GM21825 (cell line): ENCODE measurements at regions not wholly inside any gene's neighbourhood (a gene's known extent, or its start where the extent isn't known, plus 50 kb on each side); places are given as distances from the start of the nearest gene placed in this dataset.
A peak's percentile ranks its signal among the peaks of the same experiment; 100 is the strongest.

Experiments used
- ATAC-seq: cut with Tn5 transposase; IDR thresholded peaks from one replicate; pipeline ENCODE4 v1.9.1; 2021; ENCODE audit warnings: mild to moderate bottlenecking, moderate library complexity; ENCODE audit not compliant: unreplicated experiment

DNA sequence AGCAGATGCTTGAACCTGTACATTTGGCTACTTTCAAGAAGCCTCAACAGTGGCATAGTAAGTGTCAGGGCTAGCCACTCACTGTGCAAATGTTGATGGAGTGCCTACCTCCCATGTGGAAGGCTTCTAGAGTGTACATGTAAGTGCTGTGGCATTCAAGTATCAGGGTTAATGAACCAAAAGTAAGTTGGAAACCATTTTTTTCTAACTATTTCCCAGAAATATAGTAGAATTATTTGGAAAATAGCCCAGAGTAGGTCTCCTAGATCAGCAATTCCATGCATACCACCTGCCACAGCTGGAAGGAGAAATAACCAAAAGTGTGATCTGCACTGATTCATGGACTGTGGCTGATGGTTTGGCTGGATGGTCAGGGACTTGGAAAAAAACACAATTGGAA lies 53.3 kb downstream of the FOXD1 start:
- no peak for ATAC-seq

DNA sequence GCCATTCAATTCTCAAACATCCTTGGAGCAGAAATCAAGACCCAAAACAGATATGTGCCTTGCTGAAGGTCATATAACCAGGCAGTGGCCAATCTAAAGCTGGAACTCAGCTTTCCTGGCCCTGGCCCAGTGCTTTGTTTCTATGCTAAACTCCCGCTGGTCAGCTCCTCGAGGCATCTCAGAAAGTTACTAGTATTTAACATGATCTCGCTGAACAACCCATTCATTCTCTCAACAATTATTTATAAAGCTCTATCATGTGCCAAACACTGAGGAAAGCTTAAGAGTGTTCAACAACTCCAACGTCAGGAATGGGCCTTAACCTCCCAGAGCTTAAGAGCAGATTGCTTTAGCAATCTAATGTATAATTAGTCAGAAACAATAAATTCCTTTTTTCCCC lies 54.0 kb downstream of the FOXD1 start:
- no peak for ATAC-seq

DNA sequence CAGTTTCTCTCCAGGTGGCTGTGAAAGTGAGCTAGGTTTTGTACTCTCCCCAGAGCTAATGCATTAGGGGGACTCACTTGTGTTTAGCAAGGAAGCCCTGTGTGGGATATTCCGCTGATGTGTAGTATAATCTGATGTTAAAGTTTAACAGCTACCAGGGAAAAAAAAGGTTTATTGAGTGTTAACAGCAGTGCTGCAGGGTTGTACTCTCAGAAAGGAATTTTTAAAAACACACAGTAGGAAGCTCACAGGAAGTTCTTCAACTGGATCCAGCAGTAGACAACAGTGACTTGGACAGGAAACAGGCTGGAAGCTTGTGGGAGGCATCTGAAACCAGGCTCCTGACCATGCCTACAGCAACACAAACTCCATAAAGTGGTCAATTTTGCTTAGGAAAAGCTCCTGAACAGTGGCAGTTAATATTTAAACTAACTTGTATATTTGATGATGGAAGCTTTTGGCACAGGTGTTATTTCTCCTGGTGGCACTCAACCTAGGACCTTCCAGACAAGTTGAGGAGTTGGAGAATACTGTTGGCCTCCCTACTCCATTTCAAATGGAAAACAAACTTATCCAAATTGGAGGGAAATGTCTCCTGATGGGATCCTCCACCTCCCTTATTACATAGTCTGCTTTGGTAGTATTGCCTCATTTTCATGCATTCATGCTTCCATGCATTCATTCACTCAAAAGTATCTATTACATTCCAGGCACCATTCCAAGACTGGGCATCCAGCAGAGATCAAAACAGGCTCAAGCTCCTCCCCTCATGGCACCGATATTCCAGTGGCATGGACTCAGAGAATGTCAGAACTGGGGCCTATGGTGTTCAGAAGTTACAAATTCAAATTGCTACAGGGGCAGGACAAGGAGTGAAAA lies 54.7 kb downstream of the FOXD1 start:
- no peak for ATAC-seq

DNA sequence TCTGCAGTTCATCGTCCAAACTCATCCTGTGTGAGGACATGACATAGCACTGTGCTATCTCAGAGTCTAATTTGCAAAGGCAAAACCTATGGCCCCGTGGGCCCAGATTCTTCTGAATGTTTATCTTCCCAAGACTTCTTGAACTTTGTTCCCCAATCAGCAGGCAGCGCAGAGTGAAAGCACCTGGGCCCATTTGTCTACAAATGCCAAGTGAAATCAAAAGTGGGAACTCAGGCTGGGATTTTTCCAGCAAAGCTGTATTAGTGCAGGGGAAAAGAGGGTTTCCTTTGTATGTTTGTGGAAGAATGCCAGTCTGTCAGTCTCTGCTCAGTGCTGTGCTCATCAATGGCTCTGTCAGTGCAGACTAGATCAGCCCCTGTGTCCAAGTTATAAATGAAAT lies 55.8 kb downstream of the FOXD1 start:
- no peak for ATAC-seq

DNA sequence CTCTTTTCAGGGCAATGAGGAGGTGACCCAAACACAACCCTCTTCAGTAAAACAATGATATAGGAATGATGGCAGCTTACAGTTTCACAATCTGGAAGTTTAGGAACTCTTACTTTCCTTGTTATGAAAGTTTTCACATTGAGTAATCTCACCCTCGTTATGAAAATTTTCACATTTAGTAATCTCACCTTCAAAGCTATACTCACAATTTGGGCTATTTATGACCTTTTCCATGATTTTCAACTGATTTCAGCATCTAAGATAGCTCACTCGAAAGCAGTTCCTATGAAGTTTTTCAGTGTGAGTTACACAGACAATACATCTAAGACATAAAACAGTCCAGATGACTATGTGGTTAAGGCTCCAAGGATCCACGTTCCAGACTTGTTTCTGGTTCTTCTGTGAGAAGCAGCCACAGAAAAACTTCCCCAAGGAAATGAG lies 57.1 kb downstream of the FOXD1 start:
- ATAC-seq: no peak

DNA sequence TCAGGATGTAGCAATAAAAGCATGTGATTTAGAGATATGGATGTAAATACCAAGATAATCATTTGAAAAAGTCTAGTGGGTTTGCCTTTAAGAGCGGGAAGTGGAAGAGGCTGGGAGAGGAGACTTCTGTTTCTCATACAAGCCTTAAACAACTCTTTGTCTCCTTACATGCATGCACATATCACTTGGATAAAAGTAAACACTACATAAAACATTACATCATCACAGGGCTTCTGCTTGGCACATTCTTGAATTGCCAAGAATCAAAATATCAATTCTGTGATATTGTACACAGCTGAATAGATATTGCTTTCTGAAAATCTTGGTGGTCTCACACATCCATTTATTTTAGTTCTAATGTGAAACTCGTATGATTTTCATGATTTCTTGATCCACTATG lies 57.6 kb downstream of the FOXD1 start:
- no peak for ATAC-seq

DNA sequence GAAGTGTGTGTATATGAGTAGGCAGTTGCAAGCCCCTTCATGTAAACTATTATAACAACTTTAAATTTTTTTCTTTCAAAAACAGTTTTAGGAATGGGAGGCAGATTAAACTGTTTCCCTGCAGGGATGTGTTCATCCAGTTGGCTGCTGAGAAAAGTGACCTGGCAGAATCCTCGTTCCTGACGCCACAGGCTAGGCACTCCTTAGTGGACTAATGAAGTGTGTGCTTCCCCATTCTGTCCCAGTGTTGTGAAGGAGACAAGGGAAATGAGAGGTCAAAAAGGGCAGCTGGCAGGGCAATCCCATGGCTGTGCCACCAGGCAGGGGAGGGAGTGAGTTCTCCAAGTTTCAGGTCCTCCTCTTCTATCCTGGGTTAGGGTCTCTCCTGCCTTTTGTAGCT lies 59.8 kb downstream of the FOXD1 start:
- no peak for ATAC-seq

DNA sequence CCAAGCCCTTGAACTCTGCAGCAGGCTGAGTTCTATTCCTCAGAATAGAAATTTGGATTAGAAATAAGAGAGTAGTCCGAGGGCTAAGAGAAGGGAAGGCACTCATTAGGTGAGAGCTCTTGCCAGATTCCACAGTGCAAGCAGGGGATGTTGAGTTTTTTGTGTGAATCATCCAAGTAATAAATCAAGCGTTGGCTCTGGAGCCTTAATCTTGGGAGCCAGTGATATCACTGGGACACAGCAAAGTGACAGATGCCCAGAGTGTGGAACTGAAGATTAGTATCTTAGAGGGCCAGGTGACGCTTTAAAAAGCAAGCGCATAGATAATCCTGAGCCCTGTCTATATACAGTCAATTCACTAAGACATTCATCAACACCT lies 60.3 kb downstream of the FOXD1 start:
- ATAC-seq: no peak

DNA sequence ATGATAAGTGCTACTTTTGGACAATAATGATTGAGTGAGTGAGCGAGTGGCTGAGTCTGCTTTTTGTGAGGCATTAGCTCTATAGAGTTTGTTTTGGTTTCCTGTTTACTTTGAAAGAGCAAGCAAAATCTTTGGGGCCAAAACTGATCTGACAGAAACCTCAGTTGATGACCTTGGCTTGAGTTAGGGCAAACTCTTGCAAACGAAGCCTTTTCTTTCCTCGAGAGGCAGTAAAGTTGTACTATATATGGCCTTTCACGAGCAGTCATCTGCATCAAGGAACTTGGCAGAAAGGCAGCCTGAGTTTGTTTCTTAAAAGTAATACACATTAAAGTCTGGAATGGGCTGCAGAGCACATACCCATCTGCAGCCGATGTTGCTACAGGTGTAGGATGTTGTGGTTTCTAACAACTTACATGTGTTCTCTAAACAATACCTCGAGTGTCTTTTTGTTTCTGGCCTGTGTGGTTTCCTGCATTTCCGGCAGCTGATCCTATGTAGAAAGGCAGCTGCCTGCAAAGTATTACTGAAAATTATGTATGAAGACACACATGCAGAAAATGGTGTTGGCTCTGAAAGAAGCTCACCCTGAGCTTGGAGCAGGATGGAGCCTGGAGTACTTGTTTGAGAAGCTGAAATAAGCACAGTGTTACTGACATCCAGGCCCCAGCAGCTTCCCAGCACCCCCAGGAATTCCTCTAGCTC lies 60.8 kb downstream of the FOXD1 start:
- ATAC-seq: peak; percentile 94

DNA sequence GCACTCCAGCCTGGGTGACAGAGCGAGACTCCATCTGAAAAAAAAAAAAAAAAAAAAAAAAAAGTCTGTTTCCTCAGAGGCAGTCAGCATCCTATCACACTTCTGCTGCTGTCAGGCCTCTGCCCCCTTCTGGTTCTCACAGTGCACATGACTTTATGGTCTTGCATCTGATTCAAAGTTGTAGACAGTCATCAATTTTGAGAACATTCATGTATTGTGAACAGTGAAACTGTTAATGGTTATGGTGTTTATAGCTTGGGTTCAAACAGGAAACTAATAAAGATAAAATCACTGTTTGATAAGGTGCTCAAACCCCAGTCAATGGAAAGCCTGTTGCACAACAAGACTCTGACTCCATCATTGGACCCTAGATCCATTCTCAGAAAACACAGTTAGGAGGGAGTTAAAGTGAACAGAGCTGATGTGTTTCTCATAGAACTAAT lies 61.4 kb downstream of the FOXD1 start:
- peak; percentile 40 for ATAC-seq

DNA sequence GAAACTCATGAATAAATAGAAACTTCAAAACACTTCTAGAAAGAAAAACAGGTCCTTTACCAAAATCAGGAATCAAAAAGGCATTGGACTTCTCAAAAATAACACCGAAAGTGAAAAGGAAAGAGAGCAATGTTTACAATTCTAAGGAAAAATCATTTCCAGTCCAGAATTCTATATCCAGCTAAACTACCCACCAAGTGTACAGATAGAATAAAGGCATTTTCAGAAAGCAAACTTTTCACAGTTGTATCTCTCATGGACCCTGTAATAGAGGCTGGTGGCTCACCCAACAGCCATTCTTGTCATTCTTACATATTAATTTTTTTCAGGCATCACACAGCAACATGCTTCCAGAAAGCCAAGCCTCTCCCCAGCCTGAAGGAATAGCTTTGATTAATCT lies 63.7 kb downstream of the FOXD1 start:
- ATAC-seq: no peak

DNA sequence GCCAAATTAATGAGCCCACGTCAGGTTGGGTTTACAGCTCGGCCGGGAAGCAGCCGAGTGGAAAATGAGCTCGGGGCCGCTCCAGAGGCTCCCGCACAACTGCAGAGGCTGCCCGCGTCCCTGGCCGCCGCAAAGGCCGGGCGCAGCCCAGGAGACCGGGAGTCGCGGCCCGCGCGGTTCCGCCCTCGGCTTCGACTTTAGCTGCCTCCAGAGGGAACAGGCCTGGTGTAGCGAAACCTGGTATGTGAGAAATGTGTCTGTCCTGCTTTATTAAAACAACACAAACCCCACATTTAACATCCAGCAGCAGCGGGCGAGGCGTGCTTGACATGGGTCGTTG lies 66.2 kb downstream of the FOXD1 start:
- no peak for ATAC-seq

DNA sequence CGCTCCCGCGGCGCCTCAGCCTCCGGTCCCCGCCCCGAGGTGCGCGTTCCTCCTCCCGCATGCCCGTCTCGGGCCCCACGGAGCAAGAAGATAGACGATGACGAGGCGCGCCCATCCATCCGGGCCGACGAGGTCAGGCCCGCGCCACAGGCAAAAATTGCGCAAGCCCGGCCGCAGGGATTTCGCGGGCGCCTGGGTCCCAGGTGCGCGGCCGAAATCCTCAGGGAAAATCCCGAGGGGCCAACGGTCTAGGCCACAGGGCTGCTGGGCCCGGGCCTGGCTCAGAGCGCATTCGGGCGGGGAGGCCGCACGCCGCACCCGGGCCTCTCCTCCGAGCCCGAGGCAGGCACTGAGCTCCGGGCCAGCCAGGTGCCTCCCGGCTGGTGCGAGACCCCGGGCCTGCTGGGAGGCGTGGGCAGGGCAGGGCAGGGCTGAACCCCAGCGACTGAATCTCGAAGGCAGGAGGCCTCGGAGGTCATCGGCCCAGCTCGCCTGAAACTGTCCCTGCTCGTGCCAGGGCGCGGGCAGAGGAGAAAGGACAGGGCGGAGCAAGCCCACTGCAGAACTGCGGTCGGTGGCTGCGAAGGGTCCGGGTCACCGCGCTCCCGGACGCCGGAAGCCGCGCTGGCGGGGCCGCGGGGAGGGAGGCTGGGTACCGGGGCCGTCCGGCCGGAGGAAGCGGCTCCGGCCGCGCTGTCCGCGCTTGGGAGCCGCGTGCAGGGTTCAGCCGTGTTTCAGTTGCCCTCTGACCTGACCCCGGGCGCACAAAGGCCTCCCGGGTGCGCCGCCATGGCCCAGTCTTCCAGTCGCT lies 66.8 kb downstream of the FOXD1 start:
- no peak for ATAC-seq

DNA sequence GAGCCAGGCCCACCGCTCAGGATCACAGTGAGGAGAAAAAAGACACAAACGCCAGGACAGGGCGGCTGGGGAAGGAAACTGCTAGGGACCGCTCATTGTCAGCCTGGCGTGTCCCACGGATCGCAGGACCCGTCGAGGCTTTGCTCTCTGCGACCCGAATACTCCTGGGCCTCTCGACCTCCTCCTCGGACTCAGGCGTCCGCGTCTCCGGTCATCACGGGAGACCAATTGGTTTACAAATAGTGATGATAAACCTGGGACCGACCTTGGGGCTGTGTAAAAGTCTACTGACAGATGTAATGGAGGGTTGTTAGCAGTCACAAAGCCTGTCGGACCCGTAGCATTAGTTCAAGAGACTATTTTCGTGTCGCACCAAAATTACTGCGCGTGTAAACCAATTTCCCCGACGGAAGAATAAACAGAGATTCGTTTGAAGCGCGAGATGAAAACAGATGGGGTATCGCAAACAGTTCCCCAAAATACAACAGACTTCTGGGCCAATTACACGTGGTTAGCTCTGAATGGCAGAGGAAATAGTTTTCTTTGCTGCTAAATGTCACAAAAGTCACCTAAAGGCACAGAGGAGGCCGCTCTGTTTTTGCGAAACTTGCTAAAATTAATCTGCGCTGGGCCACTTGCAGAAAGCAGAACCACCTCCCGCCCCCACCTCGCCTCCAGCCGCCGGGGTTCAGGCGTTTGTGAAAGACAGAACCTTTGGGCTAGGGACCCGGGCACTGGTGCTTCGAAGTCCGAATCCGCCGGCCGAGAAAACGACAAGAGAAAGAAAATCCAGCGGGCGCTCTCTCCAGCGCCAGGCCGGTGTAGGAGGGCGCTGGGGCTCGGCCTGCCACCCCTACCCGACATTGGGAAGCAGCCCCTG lies 67.6 kb downstream of the FOXD1 start:
- no peak for ATAC-seq

DNA sequence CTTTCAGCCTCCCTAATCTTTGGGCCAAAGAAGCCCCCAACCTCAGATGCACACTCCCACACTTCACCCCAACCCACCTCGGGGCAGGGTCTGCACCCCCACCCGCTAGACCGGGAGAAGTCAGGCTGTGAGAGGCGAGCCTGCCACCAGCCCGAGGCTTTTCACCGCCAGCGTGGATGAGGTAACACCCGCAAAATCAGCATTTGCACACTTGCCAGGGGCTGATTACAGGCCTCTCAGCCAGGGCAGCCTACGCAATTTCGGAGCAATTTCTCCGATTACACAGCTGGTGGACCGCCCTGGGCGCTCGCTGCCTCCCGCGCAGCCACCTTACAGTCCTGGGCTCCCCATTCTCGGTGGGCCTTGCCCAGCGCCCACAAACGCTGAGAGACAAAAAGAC lies 68.5 kb downstream of the FOXD1 start:
- no peak for ATAC-seq

DNA sequence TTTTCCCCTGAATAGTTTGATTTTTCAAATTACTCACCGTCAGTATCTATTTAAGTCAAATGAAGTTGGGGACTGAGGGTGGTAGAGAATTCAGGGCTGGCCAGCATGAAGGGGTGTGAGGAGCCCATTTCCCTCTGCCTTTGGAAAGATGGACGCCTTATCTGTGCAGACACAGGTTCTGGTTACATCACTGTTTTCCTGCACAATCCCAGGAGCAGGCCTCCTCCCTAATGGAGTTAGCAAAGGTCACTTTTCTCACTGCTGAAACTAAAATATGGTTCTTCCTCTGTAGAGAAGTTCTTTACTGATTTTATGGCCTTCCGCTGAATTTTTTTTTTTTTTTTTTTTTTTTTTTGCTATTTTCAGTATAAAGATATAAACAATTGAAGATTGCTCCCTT lies 69.1 kb downstream of the FOXD1 start:
- ATAC-seq: no peak

DNA sequence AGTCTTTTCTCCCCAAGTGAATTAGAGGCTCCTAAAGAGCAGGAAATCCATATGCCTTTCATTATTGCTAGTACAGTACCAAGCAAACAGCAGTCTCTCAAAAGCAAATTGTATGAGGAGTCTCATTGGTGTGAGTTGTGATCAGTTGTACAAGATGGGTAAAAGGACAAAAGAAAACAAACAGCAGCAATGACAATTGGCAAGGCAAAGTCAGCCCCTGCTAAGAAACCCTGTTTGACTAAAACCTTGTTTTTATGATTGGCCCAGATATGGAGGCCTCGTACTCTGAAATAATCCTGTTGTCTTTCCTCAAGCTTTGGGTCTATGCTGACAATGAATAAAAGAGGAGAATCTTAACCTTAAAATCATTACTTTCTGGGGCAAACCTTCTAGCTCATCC lies 69.8 kb downstream of the FOXD1 start:
- no peak for ATAC-seq

DNA sequence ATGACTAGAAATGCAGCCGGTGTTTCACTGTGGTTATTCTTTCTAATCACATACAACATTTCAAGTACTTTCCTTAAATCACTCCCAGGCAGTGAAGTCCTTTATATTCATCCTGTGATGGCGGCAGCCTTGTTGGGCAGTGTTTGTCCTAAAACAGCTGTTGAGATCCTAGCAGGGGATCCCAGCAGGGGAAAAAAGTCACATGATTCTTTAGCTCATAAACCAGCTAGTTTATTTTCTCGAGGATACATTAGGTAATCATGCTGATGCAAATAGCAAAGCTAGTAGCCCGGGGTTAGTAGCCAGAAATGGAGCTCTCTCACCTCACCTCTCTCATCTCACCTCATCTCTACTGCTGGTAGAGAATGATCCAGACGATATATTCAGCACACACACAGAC lies 70.5 kb downstream of the FOXD1 start:
- ATAC-seq: no peak

DNA sequence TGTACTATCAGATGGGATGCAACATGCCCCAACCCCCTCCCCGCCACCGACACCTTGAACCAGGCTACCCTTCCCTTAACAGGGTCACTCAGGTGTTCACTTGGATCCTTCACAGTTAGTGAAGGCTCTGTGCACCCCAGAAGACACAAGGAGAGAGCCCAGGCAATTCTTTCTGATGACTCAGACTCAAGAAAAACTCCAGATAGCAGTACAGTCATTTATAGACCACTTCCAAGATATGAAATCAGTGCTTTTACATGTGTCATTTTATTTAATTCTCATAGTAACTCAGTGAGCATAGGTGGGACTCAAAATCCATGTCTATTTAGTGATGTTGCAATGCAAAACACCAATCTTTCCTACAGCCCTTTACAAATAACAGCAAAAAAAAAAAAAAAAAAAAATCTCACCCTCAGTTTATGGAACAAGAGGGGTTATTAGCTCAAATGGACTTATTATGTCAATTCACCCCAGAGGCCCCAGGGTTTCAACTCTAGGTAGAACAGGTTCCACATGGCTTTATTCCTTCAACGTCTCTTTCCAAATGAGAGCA lies 71.9 kb downstream of the FOXD1 start:
- no peak for ATAC-seq

DNA sequence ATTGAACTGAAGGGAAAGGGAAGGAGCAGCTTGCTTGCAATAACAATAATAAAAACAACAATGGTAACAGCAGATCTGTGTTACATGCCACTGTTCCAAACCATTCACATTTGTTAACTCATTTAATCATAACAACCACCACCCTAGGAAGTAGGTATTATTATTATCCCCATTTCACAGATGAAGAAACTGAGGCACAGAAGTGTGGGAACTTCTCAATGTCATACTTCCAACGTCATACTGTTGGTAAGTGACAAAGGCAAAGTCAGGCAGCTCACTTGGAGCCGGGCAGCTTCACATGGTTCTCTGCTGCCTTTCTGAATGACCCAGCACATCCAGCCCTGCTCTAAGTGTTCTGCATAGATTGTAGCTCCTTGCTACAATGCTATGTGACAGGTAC lies 72.6 kb downstream of the FOXD1 start:
- ATAC-seq: no peak

DNA sequence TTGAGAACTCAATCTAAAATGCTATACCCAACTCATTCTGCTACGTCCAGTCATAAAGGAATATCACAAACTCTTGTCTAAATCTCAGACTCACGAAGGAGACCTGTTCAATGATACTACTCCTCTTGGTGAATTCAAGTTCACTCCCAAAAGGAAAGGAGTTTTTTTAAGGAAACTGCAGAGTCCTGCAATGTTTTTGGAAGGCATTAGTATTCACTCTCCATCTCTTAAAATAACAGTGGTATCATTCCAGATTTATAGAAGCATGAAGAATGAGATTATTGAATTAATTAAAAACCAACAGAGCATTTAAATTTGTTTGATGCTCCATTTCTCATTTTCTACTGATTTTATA lies 73.4 kb downstream of the FOXD1 start:
- ATAC-seq: no peak
